RWPE2 (cell line): ENCODE measurements at regions not wholly inside any gene's neighbourhood (a gene's known extent, or its start where the extent isn't known, plus 50 kb on each side); places are given as distances from the start of the nearest gene placed in this dataset.

Experiments used
- ATAC-seq: fragments of 200-7000 bp; cut with Tn5 transposase; 3 replicates; pipeline ENCODE4 v1.9.1; 2021; ENCODE audit warnings: low read depth
- DNase-seq: peaks from one replicate; pipeline ENCODE4 v3.0.0-alpha.2; 2020; ENCODE audit warnings: low spot score
- H3K27ac ChIP-seq: fragments of 450-650 bp; 2 replicates; pipeline ENCODE4 v1.5.1; 2017; ENCODE audit warnings: mild to moderate bottlenecking; ENCODE audit not compliant: poor library complexity, severe bottlenecking
- H3K27me3 ChIP-seq: fragments of 250-450 bp; sonication (Bioruptor Pico); 2 replicates; pipeline ENCODE4 v1.5.1; 2021; ENCODE audit warnings: mild to moderate bottlenecking, moderate library complexity; ENCODE audit not compliant: insufficient read depth, poor library complexity, severe bottlenecking
- H3K36me3 ChIP-seq: fragments of 250-450 bp; sonication (Bioruptor Pico); 2 replicates; pipeline ENCODE4 v1.5.1; 2020; ENCODE audit warnings: low read depth, mild to moderate bottlenecking, moderate library complexity
- H3K4me1 ChIP-seq: fragments of 250-450 bp; sonication (Bioruptor Pico); 2 replicates; pipeline ENCODE4 v1.5.1; 2021; ENCODE audit warnings: mild to moderate bottlenecking, moderate library complexity; ENCODE audit not compliant: insufficient read depth, poor library complexity, severe bottlenecking
- H3K4me3 ChIP-seq: fragments of 250-450 bp; sonication (Bioruptor Pico); 2 replicates; pipeline ENCODE4 v1.5.1; 2021; ENCODE audit warnings: mild to moderate bottlenecking, moderate library complexity; ENCODE audit not compliant: severe bottlenecking
- H3K9me3 ChIP-seq: fragments of 250-450 bp; sonication (Bioruptor Pico); 2 replicates; pipeline ENCODE4 v1.5.1; 2021; ENCODE audit warnings: mild to moderate bottlenecking, moderate library complexity; ENCODE audit not compliant: severe bottlenecking
- TF ChIP-seq, protein P1 (sequence below): fragments of 450-650 bp; IDR thresholded peaks from one replicate; pipeline ENCODE4 v1.5.1; 2017; ENCODE audit warnings: mild to moderate bottlenecking, moderate library complexity; ENCODE audit not compliant: poor library complexity, severe bottlenecking

DNA sequence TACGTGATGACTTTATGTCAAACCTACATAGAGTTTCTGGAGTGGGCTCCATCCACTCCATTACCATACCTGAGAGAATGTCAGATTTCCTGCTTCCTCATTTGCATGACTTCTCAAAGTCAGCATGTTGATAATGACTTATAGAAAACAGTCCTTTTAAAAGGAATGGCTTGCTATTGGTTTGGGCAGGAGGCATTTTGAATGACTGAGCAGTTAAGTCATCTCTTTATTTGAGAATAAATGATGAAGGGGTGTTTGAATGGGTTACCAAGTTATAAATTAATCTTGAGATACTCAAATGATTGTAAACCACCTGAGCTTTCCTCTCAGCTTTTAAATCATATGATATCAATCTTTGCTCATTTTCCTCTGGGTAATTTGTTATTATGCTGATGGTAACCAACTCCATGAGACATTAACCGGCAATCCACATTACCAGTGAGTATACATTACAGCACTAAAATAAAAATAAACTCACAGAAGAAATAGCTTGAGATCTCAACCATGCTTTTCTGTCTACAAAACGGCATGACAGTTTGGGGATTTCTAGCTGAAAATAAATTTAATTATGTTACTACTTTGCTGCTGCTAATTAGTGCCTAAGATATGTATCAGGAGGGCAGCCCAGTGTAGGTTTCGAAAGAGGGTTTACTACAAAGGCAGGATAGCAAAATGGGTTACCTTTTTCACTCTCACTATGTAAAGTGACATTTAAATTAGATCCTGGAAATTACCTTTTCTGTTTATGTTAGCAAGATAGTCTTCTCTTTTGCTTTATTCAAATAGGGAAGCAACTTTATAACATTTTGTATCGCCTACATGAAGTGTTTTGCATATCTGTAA is 78.8 kb downstream of the RPS12 start:
- no peaks in the 10 kb centered on the region for H3K9me3 ChIP-seq
- H3K4me3 ChIP-seq, result no peak overlapping the region
- H3K4me1 ChIP-seq, result no peaks in the 10 kb centered on the region
- H3K36me3 ChIP-seq, result no peaks in the 10 kb centered on the region
- no peak overlapping the region for H3K27ac ChIP-seq
- ATAC-seq (no peak), DNase-seq (no peak)
- TF ChIP-seq, protein P1, sequence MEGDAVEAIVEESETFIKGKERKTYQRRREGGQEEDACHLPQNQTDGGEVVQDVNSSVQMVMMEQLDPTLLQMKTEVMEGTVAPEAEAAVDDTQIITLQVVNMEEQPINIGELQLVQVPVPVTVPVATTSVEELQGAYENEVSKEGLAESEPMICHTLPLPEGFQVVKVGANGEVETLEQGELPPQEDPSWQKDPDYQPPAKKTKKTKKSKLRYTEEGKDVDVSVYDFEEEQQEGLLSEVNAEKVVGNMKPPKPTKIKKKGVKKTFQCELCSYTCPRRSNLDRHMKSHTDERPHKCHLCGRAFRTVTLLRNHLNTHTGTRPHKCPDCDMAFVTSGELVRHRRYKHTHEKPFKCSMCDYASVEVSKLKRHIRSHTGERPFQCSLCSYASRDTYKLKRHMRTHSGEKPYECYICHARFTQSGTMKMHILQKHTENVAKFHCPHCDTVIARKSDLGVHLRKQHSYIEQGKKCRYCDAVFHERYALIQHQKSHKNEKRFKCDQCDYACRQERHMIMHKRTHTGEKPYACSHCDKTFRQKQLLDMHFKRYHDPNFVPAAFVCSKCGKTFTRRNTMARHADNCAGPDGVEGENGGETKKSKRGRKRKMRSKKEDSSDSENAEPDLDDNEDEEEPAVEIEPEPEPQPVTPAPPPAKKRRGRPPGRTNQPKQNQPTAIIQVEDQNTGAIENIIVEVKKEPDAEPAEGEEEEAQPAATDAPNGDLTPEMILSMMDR, result no peak
- no peaks in the 10 kb centered on the region for H3K27me3 ChIP-seq

DNA sequence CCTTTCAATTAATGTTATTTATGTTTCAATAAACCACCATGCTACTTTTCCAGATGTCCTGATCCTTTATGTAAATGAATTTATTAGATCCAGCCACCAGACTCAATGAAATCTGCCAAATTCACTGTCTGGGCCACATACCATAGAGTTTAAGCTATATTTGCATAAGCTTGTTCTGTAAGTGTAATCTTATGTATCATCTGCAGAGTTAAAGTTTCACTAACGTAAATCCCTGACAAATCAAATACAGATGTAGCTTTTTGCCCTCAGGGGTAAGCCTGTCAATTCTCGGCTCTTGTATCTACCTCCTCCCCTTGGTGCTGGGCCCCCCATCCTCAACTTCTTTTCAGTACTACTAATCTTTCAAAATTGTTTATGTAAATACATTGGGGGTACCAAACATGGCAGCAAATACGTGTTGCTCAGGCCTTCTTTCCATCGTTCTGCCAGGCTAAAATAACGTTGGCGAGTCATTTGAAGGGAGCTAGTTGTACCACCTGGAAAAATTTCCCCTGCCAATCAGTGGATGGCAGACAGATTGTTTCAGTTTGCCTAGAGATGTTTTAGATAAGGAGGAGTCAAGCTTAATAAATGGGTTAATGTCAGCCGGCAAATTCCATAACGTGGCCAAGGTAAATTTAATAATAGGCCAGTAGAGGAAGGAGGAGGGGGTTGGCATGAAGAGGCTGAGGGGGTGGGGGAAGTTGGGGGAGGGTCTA is 79.6 kb downstream of the RPS12 start:
- Histone ChIP-seq H3K4me1 (no peaks in the 10 kb centered on the region), H3K4me3 (no peak overlapping the region), H3K9me3 (no peaks in the 10 kb centered on the region), H3K27ac (no peak overlapping the region), H3K27me3 (no peaks in the 10 kb centered on the region), H3K36me3 (no peaks in the 10 kb centered on the region)
- TF ChIP-seq, protein P1, result no peak
- DNase-seq, result no peak
- ATAC-seq, result no peak

DNA sequence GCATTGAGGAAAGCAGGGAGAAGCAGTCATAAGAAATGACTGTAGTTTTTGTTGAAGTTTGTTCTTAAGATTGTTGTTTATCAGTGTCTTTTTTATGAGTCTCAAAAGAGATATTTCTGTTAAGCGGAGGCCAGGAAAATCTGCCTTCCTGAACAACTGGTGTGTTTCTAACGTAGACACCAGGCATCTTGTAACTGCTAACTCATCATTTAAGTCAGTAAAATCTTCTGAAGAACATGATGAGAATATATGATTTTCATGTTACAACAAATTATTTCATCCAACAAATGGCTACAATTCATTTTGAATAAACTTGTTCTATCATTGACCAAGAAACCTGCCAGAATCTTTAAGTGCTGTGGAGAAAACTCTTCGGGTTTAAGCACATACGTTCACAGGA is 84.0 kb downstream of the RPS12 start:
- DNase-seq (no peak), ATAC-seq (no peak)
- Histone ChIP-seq H3K4me1 (no peaks in the 10 kb centered on the region), H3K27ac (no peak overlapping the region), H3K4me3 (no peak overlapping the region), H3K9me3 (no peaks in the 10 kb centered on the region), H3K27me3 (no peaks in the 10 kb centered on the region), H3K36me3 (no peaks in the 10 kb centered on the region)
- TF ChIP-seq, protein P1, result no peak

- ATAC-seq (no peak), DNase-seq (no peak)
- no peaks in the 10 kb centered on the region for H3K9me3 ChIP-seq
- H3K27ac ChIP-seq, result no peak overlapping the region
- H3K4me3 ChIP-seq, result no peak overlapping the region
- TF ChIP-seq, protein P1, result no peak
- no peaks in the 10 kb centered on the region for H3K4me1 ChIP-seq
- H3K27me3 ChIP-seq, result no peaks in the 10 kb centered on the region
- no peaks in the 10 kb centered on the region for H3K36me3 ChIP-seq
Measured at GRCh38 chr6:132900849-132901248, 86.5 kb downstream of the RPS12 start.

- DNase-seq, result no peak
- no peaks in the 10 kb centered on the region for H3K9me3 ChIP-seq
- H3K27me3 ChIP-seq, result no peaks in the 10 kb centered on the region
- H3K4me1 ChIP-seq, result peaks cover 9% of the 10 kb centered on the region
- H3K27ac ChIP-seq, result no peak overlapping the region
- H3K36me3 ChIP-seq, result no peaks in the 10 kb centered on the region
- H3K4me3 ChIP-seq, result no peak overlapping the region
- no peak for ATAC-seq
- TF ChIP-seq, protein P1, result no peak
Measured at GRCh38 chr6:132902901-132903300, 88.5 kb downstream of the RPS12 start.
